ENCODE measurements at regions not wholly inside any gene's neighbourhood (a gene's known extent, or its start where the extent isn't known, plus 50 kb on each side); places are given as distances from the start of the nearest gene placed in this dataset.
"Not testable (repeated sequence)": the region's sequence is repeated elsewhere in the genome, so short reads cannot be mapped to it uniquely, and the experiment has no call there.

DNA sequence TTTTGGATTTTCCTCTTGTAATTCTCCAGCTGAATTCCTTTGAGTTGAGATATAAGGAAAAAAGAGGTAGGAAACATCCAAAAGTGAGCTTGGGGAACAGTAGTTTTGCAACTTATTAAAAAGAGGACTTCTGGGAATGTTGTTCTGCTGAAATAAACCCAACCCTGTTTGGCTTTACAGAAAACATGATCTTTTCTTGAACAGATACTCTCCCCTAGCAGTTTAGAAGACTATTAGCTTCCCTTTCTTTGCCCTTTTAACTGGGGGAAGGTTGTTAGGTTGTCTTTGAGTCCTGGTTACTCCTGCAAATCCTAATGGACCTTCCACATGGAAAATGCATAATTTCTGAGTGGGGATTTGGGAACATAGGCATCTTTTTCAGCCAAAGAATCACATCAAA is 168.7 kb upstream of the RPS23 start:
- Histone ChIP-seq H3K4me1 (ENCODE audit: insufficient read depth, low read length, poor library complexity, severe bottlenecking) (no peaks in the 10 kb centered on the region), H3K27ac (ENCODE audit: low read depth, low read length, poor library complexity, severe bottlenecking) (no peak overlapping the region), H3K4me3 (ENCODE audit: low read depth, low read length, poor library complexity, severe bottlenecking) (no peak overlapping the region), H3K36me3 (ENCODE audit: insufficient read depth, low read length, poor library complexity, severe bottlenecking) (no peaks in the 10 kb centered on the region), H3K27me3 (replicated peaks; ENCODE audit: insufficient read depth, low read depth, low read length, poor library complexity) (peaks cover 4% of the 10 kb centered on the region), H3K9me3 (ENCODE audit: low read depth, low read length, poor library complexity, severe bottlenecking) (no peaks in the 10 kb centered on the region)
- ChIA-PET POLR2A (ENCODE audit: low non-redundant PET) (no interaction called here), CTCF (no interaction called here)
- TF ChIP-seq EZH2 (IDR thresholded peaks at IDR 0.05; ENCODE audit: borderline replicate concordance, low read depth, low read length, poor library complexity, severe bottlenecking) (no peak), CTCF (conservative IDR thresholded peaks at IDR 0.05; ENCODE audit: low read depth, low read length) (no peak)
- no TSS peak for BruUV-seq (replicated peaks)
- no peak for DNase-seq (ENCODE audit: low spot score)
- intact Hi-C loops (cut with micrococcal nuclease; ENCODE audit: unreplicated experiment) = no loop called here

GRCh38 chr5:82445726-82446335 is 167.7 kb upstream of the RPS23 start:
- Histone ChIP-seq H3K36me3 (ENCODE audit: insufficient read depth, low read length, poor library complexity, severe bottlenecking) (no peaks in the 10 kb centered on the region), H3K27ac (ENCODE audit: low read depth, low read length, poor library complexity, severe bottlenecking) (no peak overlapping the region), H3K9me3 (ENCODE audit: low read depth, low read length, poor library complexity, severe bottlenecking) (no peaks in the 10 kb centered on the region), H3K4me3 (ENCODE audit: low read depth, low read length, poor library complexity, severe bottlenecking) (no peak overlapping the region), H3K4me1 (ENCODE audit: insufficient read depth, low read length, poor library complexity, severe bottlenecking) (no peaks in the 10 kb centered on the region), H3K27me3 (replicated peaks; ENCODE audit: insufficient read depth, low read depth, low read length, poor library complexity) (peaks cover 4% of the 10 kb centered on the region)
- intact Hi-C loops (cut with micrococcal nuclease; ENCODE audit: unreplicated experiment) = no loop called here
- DNase-seq (ENCODE audit: low spot score) = no peak
- no peak for TF ChIP-seq EZH2 (IDR thresholded peaks at IDR 0.05; ENCODE audit: borderline replicate concordance, low read depth, low read length, poor library complexity, severe bottlenecking)
- TF ChIP-seq CTCF (conservative IDR thresholded peaks at IDR 0.05; ENCODE audit: low read depth, low read length) = no peak
- ChIA-PET CTCF (interaction anchor here (0.6 kb wide), 1 partner anchor 777 kb away, joined by 3 read pairs; no protein-coding TSS in a partner anchor), POLR2A (ENCODE audit: low non-redundant PET) (no interaction called here)
- no TSS peak for BruUV-seq (replicated peaks)

DNA sequence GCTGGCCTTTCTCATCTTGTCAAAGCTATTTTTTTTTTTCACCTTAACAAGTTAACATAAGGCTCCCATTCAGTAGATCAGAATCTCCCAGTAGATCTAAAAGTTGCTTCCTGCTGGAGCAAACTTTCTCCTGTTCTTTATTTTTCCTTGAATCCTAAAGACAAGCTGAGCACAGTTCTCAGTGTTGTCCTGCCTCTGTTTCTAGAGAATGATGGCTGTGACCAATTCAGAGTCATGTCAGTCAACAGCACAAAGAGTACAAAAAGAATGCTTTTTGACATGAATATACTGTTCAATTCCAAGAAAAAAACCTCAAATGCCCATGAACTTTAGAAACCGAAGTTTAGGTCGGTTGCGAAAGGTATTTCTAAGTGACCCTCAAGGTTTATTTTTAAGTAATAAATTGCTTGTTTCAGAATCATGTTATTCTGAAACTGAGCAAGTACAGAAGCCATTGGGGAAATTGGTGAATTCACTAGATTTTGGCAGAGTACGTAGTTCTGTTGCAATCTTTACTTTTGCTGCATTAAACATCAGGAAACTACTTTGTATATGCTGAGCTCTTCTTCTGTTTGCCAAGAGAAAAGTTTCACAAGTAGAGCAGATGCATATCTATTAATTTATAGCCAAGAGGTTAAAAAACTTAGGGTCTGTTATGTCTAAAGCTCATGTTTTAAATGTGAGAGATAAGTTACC is 161.7 kb upstream of the RPS23 start:
- BruUV-seq (replicated peaks) = no TSS peak
- DNase-seq (ENCODE audit: low spot score) = no peak
- intact Hi-C loops (cut with micrococcal nuclease; ENCODE audit: unreplicated experiment) = no loop called here
- Histone ChIP-seq H3K9me3 (ENCODE audit: low read depth, low read length, poor library complexity, severe bottlenecking) (no peaks in the 10 kb centered on the region), H3K27me3 (replicated peaks; ENCODE audit: insufficient read depth, low read depth, low read length, poor library complexity) (no peaks in the 10 kb centered on the region), H3K36me3 (ENCODE audit: insufficient read depth, low read length, poor library complexity, severe bottlenecking) (no peaks in the 10 kb centered on the region), H3K4me1 (ENCODE audit: insufficient read depth, low read length, poor library complexity, severe bottlenecking) (no peaks in the 10 kb centered on the region), H3K4me3 (ENCODE audit: low read depth, low read length, poor library complexity, severe bottlenecking) (no peak overlapping the region), H3K27ac (ENCODE audit: low read depth, low read length, poor library complexity, severe bottlenecking) (no peak overlapping the region)
- ChIA-PET POLR2A (ENCODE audit: low non-redundant PET) (no interaction called here), CTCF (no interaction called here)
- TF ChIP-seq CTCF (conservative IDR thresholded peaks at IDR 0.05; ENCODE audit: low read depth, low read length) (no peak), EZH2 (IDR thresholded peaks at IDR 0.05; ENCODE audit: borderline replicate concordance, low read depth, low read length, poor library complexity, severe bottlenecking) (no peak)

DNA sequence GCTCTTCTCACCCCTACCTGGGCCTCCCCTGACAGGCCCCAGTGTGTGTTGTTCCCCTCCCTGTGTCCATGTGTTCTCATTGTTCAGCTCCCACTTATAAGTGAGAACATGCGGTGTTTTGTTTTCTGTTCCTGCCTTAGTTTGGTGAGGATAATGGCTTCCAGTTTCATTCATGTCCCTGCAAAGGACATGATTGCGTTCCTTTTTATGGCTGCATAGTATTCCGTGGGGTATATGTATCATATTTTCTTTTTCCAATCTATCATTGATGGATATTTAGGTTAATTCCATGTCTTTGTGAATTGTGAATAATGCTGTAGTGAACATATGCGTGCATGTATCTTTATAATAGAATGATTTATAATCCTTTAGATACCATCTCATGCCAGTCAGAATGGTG is 159.4 kb upstream of the RPS23 start:
- H3K27ac ChIP-seq (ENCODE audit: low read depth, low read length, poor library complexity, severe bottlenecking); H3K9me3 ChIP-seq (ENCODE audit: low read depth, low read length, poor library complexity, severe bottlenecking); H3K27me3 ChIP-seq (replicated peaks; ENCODE audit: insufficient read depth, low read depth, low read length, poor library complexity); POLR2A ChIA-PET (ENCODE audit: low non-redundant PET); H3K4me3 ChIP-seq (ENCODE audit: low read depth, low read length, poor library complexity, severe bottlenecking); H3K4me1 ChIP-seq (ENCODE audit: insufficient read depth, low read length, poor library complexity, severe bottlenecking); DNase-seq (ENCODE audit: low spot score); CTCF ChIA-PET; H3K36me3 ChIP-seq (ENCODE audit: insufficient read depth, low read length, poor library complexity, severe bottlenecking); BruUV-seq (replicated peaks); intact Hi-C loops (cut with micrococcal nuclease; ENCODE audit: unreplicated experiment): not testable (repeated sequence)

Measured in A673 (cell line).